Mesendoderm (in vitro differentiated cells): ENCODE measurements at regions not wholly inside any gene's neighbourhood (a gene's known extent, or its start where the extent isn't known, plus 50 kb on each side); places are given as distances from the start of the nearest gene placed in this dataset.
A peak's percentile ranks its signal among the peaks of the same experiment; 100 is the strongest.

Source experiments
- DNase-seq: peaks from one replicate; pipeline ENCODE4 v3.0.0; 2013
- H2AK5ac ChIP-seq: 2 replicates; pipeline ENCODE4 v1.6.1; 2013; ENCODE audit warnings: low read length, inconsistent platforms
- H2BK120ac ChIP-seq: 2 replicates; pipeline ENCODE4 v1.6.1; 2013; ENCODE audit warnings: low read depth, mild to moderate bottlenecking, low read length, moderate library complexity, mixed read lengths
- H2BK15ac ChIP-seq: replicated peaks from 2 replicates; pipeline ENCODE4 v1.6.1; 2013; ENCODE audit warnings: low read depth, mild to moderate bottlenecking, moderate library complexity
- H2BK5ac ChIP-seq: 2 replicates; pipeline ENCODE4 v1.6.1; 2013; ENCODE audit warnings: low read length, inconsistent platforms
- H3K18ac ChIP-seq: 2 replicates; pipeline ENCODE4 v1.6.1; 2013; ENCODE audit warnings: mild to moderate bottlenecking, low read length, mixed read lengths
- H3K23ac ChIP-seq: one replicate; pipeline ENCODE4 v1.6.1; 2013; ENCODE audit warnings: low read length
- H3K27ac ChIP-seq: 2 replicates; pipeline ENCODE4 v1.5.1; 2013; ENCODE audit warnings: low read depth, mild to moderate bottlenecking, inconsistent platforms, low read length, moderate library complexity
- H3K27me3 ChIP-seq: 2 replicates; pipeline ENCODE4 v1.6.1; 2013; ENCODE audit warnings: low read length, control low read depth, mild to moderate bottlenecking, inconsistent platforms; ENCODE audit not compliant: insufficient read depth, poor library complexity
- H3K36me3 ChIP-seq: 2 replicates; pipeline ENCODE4 v1.6.1; 2013; ENCODE audit warnings: low read length, inconsistent platforms; ENCODE audit not compliant: control insufficient read depth, insufficient read depth
- H3K4ac ChIP-seq: one replicate; pipeline ENCODE4 v1.6.1; 2013; ENCODE audit warnings: low read depth, mild to moderate bottlenecking, low read length, moderate library complexity
- H3K4me1 ChIP-seq: 2 replicates; pipeline ENCODE4 v1.6.1; 2013; ENCODE audit warnings: low read depth, low read length, inconsistent platforms; ENCODE audit not compliant: control insufficient read depth
- H3K4me2 ChIP-seq: 2 replicates; pipeline ENCODE4 v1.6.1; 2013; ENCODE audit warnings: low read length
- H3K4me3 ChIP-seq: 2 replicates; pipeline ENCODE4 v1.5.1; 2013; ENCODE audit warnings: mild to moderate bottlenecking, low read length
- H3K56ac ChIP-seq: one replicate; pipeline ENCODE4 v1.6.1; 2013; ENCODE audit warnings: low read length
- H3K79me1 ChIP-seq: 2 replicates; pipeline ENCODE4 v1.6.1; 2013; ENCODE audit warnings: low read length, inconsistent platforms
- H3K79me2 ChIP-seq: 2 replicates; pipeline ENCODE4 v1.6.1; 2013; ENCODE audit warnings: mild to moderate bottlenecking, low read length; ENCODE audit not compliant: control insufficient read depth, insufficient read depth
- H3K9ac ChIP-seq: 2 replicates; pipeline ENCODE4 v1.6.1; 2013; ENCODE audit warnings: low read length, inconsistent platforms
- H4K5ac ChIP-seq: one replicate; pipeline ENCODE4 v1.6.1; 2013; ENCODE audit warnings: low read length
- H4K8ac ChIP-seq: one replicate; pipeline ENCODE4 v1.6.1; 2013; ENCODE audit warnings: low read depth, mild to moderate bottlenecking, control low read depth, low read length, moderate library complexity
- WGBS: extraction: QIAGEN DNeasy Blood & Tissue Kit; methylation state at CpG from one replicate; pipeline ENCODE4 v1.1.7; 2013; ENCODE audit warnings: low lambda C conversion rate, missing lambda C conversion rate; ENCODE audit not compliant: insufficient coverage; ENCODE audit errors: extremely low coverage; 5-methylcytosine and 5-hydroxymethylcytosine counted together

DNA sequence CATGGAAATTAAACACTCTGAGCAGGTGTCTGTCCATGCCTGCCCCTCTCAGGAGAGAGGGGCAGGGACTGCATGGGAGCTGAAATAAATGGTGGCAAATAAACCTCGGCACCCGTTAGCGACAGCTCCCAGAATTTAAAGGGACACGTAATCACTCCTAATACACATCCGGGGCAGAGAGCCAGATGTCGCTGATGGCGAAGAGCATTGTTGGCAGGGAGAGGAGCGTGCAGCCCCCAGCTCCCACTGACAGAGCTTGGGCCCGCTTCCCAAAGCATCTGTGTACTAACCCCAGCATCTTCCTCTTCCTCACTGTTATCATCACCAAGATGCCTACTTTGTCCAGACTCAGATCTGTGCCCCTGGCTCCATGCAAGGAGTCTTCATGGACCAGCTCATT lies 85.8 kb downstream of the IRX5 start:
- H2BK15ac ChIP-seq: no peak overlapping the region
- H2BK120ac ChIP-seq: no peak overlapping the region
- H4K5ac ChIP-seq: no peak overlapping the region
- no peak overlapping the region for H3K9ac ChIP-seq
- no peak overlapping the region for H2BK5ac ChIP-seq
- no CpG with 5 or more reads among the region's 9 CpGs for WGBS
- no peak overlapping the region for H3K4me3 ChIP-seq
- H3K79me2 ChIP-seq: no peaks in the 10 kb centered on the region
- DNase-seq: peak; percentile 5
- no peak overlapping the region for H4K8ac ChIP-seq
- H3K23ac ChIP-seq: no peak overlapping the region
- no peak overlapping the region for H3K56ac ChIP-seq
- no peak overlapping the region for H3K4me2 ChIP-seq
- no peak overlapping the region for H2AK5ac ChIP-seq
- no peak overlapping the region for H3K4ac ChIP-seq
- H3K36me3 ChIP-seq: no peaks in the 10 kb centered on the region
- no peaks in the 10 kb centered on the region for H3K27me3 ChIP-seq
- H3K4me1 ChIP-seq: no peaks in the 10 kb centered on the region
- no peak overlapping the region for H3K18ac ChIP-seq
- H3K27ac ChIP-seq: no peak overlapping the region
- H3K79me1 ChIP-seq: no peaks in the 10 kb centered on the region

DNA sequence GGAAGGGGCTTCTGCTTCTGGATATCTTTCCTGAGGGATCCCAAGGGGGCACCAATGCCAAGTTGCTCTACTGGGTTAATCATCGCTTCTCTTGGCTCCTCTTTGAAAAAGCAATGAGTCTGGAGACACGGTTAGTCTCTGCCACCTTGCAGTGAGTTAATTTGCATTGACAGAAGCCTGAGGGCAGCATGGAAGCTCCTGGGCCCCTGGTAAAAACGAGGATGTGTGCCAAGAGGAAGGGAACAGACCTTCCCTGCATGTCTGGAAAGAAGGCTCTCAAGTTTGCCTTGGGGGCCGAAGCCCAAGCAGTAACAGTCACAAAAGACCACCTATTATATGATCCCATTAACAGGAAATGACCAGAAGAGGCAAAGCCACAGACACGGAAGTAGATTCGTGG lies 86.7 kb downstream of the IRX5 start:
- H3K23ac ChIP-seq: no peak overlapping the region
- H2BK5ac ChIP-seq: no peak overlapping the region
- H3K4me1 ChIP-seq: no peaks in the 10 kb centered on the region
- H3K4ac ChIP-seq: no peak overlapping the region
- no peak overlapping the region for H2BK15ac ChIP-seq
- no peak overlapping the region for H3K4me2 ChIP-seq
- no peaks in the 10 kb centered on the region for H3K79me2 ChIP-seq
- no peaks in the 10 kb centered on the region for H3K27me3 ChIP-seq
- H3K27ac ChIP-seq: no peak overlapping the region
- no peak overlapping the region for H3K56ac ChIP-seq
- no peak for DNase-seq
- no peak overlapping the region for H3K4me3 ChIP-seq
- no peaks in the 10 kb centered on the region for H3K36me3 ChIP-seq
- no peak overlapping the region for H4K8ac ChIP-seq
- H3K18ac ChIP-seq: no peak overlapping the region
- no peak overlapping the region for H2BK120ac ChIP-seq
- no peak overlapping the region for H4K5ac ChIP-seq
- H2AK5ac ChIP-seq: no peak overlapping the region
- H3K9ac ChIP-seq: no peak overlapping the region
- WGBS: no CpG with 5 or more reads among the region's 6 CpGs
- H3K79me1 ChIP-seq: no peaks in the 10 kb centered on the region

DNA sequence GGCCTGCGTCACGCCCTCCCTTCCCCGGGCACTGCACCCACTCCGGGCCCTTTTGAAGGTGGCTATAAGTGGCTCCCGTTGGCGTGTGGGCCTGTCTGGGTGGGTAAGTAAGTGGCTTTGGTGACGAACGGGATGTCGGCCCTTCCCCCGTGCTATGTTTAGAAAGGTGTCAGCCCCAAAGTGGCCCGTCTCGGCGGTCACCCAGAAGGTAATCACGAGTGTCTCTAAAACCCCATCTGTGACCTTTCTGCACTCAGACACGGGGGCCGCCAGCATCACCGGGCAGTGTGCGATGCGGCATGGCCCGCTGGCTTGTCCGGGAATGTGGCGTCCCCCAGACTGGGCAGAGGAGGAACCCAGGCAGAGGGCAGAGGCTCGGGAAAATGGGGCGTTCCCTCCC lies 88.2 kb downstream of the IRX5 start:
- H3K4me3 ChIP-seq: no peak overlapping the region
- no peak overlapping the region for H3K27ac ChIP-seq
- no CpG with 5 or more reads among the region's 24 CpGs for WGBS
- no peak overlapping the region for H2BK15ac ChIP-seq
- H2BK5ac ChIP-seq: no peak overlapping the region
- H3K27me3 ChIP-seq: no peaks in the 10 kb centered on the region
- H3K23ac ChIP-seq: no peak overlapping the region
- H2AK5ac ChIP-seq: no peak overlapping the region
- H3K9ac ChIP-seq: no peak overlapping the region
- no peak overlapping the region for H3K18ac ChIP-seq
- H3K56ac ChIP-seq: no peak overlapping the region
- DNase-seq: no peak
- H3K4ac ChIP-seq: no peak overlapping the region
- no peaks in the 10 kb centered on the region for H3K79me1 ChIP-seq
- no peak overlapping the region for H4K5ac ChIP-seq
- H3K36me3 ChIP-seq: no peaks in the 10 kb centered on the region
- no peak overlapping the region for H3K4me2 ChIP-seq
- H3K79me2 ChIP-seq: no peaks in the 10 kb centered on the region
- H2BK120ac ChIP-seq: no peak overlapping the region
- H3K4me1 ChIP-seq: no peaks in the 10 kb centered on the region
- H4K8ac ChIP-seq: no peak overlapping the region

DNA sequence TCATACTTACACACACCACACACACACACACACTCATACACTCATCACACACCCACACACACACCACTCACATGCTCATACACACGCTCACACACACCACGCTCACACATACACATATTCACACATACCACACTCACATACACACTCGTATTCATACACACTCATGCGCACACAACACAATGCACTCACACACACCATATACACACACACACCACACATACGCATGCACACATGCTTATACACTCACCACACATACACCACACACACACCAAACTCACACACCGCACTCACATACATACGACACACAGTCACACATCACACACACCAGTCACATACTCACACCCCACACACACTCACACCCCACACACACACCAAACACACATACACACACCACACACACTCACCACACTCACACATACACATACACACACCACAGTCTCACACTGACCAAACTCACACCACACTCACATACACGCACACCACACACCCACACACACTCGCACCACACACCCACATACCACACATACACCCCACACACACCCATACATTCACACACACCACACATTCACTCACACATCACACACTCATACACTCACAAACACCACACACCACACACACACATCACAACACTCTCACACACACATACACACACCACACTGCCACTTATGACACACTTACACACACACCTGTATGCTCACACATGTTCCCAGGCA lies 88.9 kb downstream of the IRX5 start:
- Histone ChIP-seq H3K56ac (no peak overlapping the region), H3K4me3 (no peak overlapping the region), H3K36me3 (no peaks in the 10 kb centered on the region), H2BK120ac (no peak overlapping the region), H4K8ac (no peak overlapping the region), H3K27ac (no peak overlapping the region), H2AK5ac (no peak overlapping the region), H2BK15ac (no peak overlapping the region), H4K5ac (no peak overlapping the region), H3K27me3 (no peaks in the 10 kb centered on the region), H3K9ac (no peak overlapping the region), H3K79me2 (no peaks in the 10 kb centered on the region), H3K4ac (no peak overlapping the region), H3K4me2 (no peak overlapping the region), H3K79me1 (no peaks in the 10 kb centered on the region), H3K4me1 (no peaks in the 10 kb centered on the region), H2BK5ac (no peak overlapping the region), H3K23ac (no peak overlapping the region), H3K18ac (no peak overlapping the region)
- no peak for DNase-seq
- 100% methylated on average over 9 of the region's 9 CpGs for WGBS

DNA sequence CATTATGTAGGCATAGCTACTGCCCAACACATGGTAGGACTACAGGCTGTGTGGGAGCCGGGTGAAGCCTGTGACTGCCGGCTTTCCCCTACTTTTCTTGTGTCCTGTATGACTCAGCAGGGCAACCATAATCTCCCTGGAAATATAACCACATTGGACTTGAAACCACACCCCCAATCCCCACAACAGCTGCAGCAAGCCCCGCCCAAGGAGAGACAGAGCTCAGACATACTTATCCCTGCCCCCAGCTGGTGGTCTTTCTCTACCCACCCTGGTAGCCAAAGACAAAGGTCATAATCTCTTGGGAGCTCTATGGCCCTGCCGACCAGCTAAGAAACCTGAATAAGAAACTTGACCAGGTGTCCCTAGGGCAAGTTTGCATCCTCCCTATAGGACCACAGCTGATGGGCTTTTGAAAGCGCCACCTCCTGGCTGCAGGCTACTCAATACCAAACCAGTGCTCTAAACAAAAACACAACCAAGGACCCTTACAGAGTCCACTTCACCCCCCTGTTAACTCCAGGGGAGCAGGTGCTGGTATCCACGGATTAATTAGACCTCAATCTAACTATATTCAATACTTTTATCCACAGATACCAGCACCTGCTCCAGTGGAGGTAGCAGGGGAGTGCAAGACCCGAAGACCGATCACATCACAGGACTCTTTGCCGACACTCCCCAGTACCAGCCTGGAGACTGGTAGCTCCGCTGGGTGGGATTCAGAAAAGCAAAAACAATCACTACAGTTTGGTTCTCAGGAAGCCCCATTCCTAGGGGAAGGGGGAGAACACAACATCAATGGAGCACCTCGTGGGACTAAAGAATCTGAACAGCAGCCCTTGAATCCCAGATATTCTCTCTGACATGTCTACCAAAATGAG lies 91.2 kb downstream of the IRX5 start:
- no peak overlapping the region for H3K4me3 ChIP-seq
- no peak overlapping the region for H3K4ac ChIP-seq
- H4K5ac ChIP-seq: no peak overlapping the region
- no peak overlapping the region for H4K8ac ChIP-seq
- H3K4me2 ChIP-seq: no peak overlapping the region
- H3K27me3 ChIP-seq: no peaks in the 10 kb centered on the region
- H3K23ac ChIP-seq: no peak overlapping the region
- no peak overlapping the region for H2BK5ac ChIP-seq
- no peaks in the 10 kb centered on the region for H3K79me2 ChIP-seq
- WGBS: no CpG with 5 or more reads among the region's 11 CpGs
- no peaks in the 10 kb centered on the region for H3K79me1 ChIP-seq
- H3K56ac ChIP-seq: no peak overlapping the region
- H3K36me3 ChIP-seq: no peaks in the 10 kb centered on the region
- H3K4me1 ChIP-seq: no peaks in the 10 kb centered on the region
- no peak overlapping the region for H2BK120ac ChIP-seq
- DNase-seq: peak; percentile 74
- no peak overlapping the region for H2AK5ac ChIP-seq
- H3K18ac ChIP-seq: no peak overlapping the region
- no peak overlapping the region for H2BK15ac ChIP-seq
- H3K27ac ChIP-seq: no peak overlapping the region
- no peak overlapping the region for H3K9ac ChIP-seq
